ENCODE measurements at regions not wholly inside any gene's neighbourhood (a gene's known extent, or its start where the extent isn't known, plus 50 kb on each side); places are given as distances from the start of the nearest gene placed in this dataset.

DNA sequence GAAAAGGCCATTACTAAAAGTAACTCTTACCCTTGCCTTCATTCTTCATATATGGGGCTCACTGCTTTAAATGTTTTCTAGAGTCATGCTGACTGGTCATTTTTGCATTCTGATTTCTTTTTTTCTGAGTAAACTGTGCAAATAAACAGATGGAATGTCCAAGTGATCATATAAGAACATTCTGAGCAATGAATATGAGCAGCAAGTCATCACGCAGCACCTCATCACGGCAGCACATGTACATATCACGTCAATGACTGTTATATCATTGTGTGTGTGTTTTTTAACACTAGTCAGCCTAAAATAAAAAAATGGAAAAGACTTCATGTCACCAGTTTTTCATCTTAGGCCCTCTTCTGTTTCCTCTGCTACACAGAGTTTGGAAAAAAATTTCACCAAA lies 490.0 kb upstream of the ZFHX3 start:
- H3K4me1 ChIP-seq (ENCODE audit: control insufficient read depth in 1 of 2, insufficient read depth in 1 of 2, low read depth in 1 of 2, low read length in 1 of 2) = no peaks in the 10 kb centered on the region
- H3K4me3 ChIP-seq (ENCODE audit: low read depth in 1 of 2, low read length in 1 of 2) = no peak overlapping the region
- H3K27ac ChIP-seq = no peak overlapping the region
- no peaks in the 10 kb centered on the region for H3K36me3 ChIP-seq
- H3K9me3 ChIP-seq = no peaks in the 10 kb centered on the region
- TF ChIP-seq, protein P1, sequence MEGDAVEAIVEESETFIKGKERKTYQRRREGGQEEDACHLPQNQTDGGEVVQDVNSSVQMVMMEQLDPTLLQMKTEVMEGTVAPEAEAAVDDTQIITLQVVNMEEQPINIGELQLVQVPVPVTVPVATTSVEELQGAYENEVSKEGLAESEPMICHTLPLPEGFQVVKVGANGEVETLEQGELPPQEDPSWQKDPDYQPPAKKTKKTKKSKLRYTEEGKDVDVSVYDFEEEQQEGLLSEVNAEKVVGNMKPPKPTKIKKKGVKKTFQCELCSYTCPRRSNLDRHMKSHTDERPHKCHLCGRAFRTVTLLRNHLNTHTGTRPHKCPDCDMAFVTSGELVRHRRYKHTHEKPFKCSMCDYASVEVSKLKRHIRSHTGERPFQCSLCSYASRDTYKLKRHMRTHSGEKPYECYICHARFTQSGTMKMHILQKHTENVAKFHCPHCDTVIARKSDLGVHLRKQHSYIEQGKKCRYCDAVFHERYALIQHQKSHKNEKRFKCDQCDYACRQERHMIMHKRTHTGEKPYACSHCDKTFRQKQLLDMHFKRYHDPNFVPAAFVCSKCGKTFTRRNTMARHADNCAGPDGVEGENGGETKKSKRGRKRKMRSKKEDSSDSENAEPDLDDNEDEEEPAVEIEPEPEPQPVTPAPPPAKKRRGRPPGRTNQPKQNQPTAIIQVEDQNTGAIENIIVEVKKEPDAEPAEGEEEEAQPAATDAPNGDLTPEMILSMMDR (IDR thresholded peaks at IDR 0.05) = no peak
- peaks cover 10% of the 10 kb centered on the region for H3K27me3 ChIP-seq

DNA sequence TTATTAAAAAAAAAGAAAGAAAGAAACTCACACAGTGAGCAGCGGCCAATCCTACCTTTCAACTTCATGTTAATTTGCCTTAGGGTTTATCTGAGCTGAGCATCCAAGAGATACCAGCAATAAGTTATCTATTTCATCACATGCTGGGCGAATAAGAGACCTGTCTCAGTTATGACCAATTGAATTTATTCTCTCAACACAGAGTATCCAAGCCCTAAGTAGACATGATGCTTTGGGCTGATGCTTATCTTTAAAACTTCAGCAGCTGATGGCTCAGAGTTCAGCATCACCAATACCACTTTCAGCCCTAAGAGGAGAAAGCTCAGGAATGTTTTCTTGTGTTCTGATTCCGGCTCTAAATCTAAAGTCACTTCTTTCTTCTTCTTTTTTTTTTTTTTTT lies 489.0 kb upstream of the ZFHX3 start:
- H3K9me3 ChIP-seq = no peaks in the 10 kb centered on the region
- H3K4me3 ChIP-seq (ENCODE audit: low read depth in 1 of 2, low read length in 1 of 2) = no peak overlapping the region
- TF ChIP-seq, protein P1 (IDR thresholded peaks at IDR 0.05) = no peak
- no peaks in the 10 kb centered on the region for H3K36me3 ChIP-seq
- no peak overlapping the region for H3K27ac ChIP-seq
- no peaks in the 10 kb centered on the region for H3K4me1 ChIP-seq (ENCODE audit: control insufficient read depth in 1 of 2, insufficient read depth in 1 of 2, low read depth in 1 of 2, low read length in 1 of 2)
- no peaks in the 10 kb centered on the region for H3K27me3 ChIP-seq

DNA sequence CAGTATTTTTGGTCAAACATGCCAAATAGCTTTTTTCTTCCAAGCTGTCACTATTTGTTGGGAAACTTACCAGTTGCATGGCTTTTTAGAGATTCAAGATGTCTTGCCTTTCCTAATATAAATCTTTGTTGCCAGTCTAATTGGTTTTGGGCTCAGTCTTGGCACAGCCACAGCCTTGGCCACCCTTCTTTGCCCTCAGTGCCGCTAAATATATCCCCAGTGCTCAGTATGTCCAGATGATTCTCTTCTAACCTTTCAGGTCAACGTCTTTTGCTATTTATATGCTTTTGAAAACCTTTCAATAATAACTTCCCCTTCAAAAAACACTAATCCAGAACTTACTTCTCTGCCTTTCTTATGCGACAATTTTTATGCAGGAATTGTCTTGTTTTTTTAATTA lies 483.1 kb upstream of the ZFHX3 start:
- H3K27ac ChIP-seq = no peak overlapping the region
- no peak overlapping the region for H3K4me3 ChIP-seq (ENCODE audit: low read depth in 1 of 2, low read length in 1 of 2)
- no peaks in the 10 kb centered on the region for H3K9me3 ChIP-seq
- no peaks in the 10 kb centered on the region for H3K36me3 ChIP-seq
- H3K27me3 ChIP-seq = no peaks in the 10 kb centered on the region
- no peaks in the 10 kb centered on the region for H3K4me1 ChIP-seq (ENCODE audit: control insufficient read depth in 1 of 2, insufficient read depth in 1 of 2, low read depth in 1 of 2, low read length in 1 of 2)
- TF ChIP-seq, protein P1 (IDR thresholded peaks at IDR 0.05) = no peak

DNA sequence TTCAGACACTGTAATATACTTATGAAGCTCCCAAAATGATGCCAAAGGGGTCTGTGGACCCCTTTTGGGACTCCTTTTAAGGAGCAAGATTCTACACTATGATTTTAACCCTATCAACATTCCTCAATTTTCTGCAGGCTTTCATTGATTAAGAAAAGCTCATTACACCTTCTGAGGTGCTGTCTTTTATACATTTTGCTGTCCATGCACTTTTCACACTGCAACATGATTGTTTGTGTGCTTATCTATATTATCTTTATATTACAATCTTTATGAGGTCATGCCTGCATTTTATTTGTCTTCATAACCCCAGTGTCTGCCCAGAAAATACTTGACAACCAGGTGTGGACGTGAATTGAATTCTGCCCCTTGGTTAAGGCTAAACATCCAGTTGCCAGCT lies 482.6 kb upstream of the ZFHX3 start:
- no peaks in the 10 kb centered on the region for H3K27me3 ChIP-seq
- H3K9me3 ChIP-seq = no peaks in the 10 kb centered on the region
- TF ChIP-seq, protein P1 (IDR thresholded peaks at IDR 0.05) = no peak
- H3K36me3 ChIP-seq = no peaks in the 10 kb centered on the region
- no peak overlapping the region for H3K27ac ChIP-seq
- no peak overlapping the region for H3K4me3 ChIP-seq (ENCODE audit: low read depth in 1 of 2, low read length in 1 of 2)
- no peaks in the 10 kb centered on the region for H3K4me1 ChIP-seq (ENCODE audit: control insufficient read depth in 1 of 2, insufficient read depth in 1 of 2, low read depth in 1 of 2, low read length in 1 of 2)

DNA sequence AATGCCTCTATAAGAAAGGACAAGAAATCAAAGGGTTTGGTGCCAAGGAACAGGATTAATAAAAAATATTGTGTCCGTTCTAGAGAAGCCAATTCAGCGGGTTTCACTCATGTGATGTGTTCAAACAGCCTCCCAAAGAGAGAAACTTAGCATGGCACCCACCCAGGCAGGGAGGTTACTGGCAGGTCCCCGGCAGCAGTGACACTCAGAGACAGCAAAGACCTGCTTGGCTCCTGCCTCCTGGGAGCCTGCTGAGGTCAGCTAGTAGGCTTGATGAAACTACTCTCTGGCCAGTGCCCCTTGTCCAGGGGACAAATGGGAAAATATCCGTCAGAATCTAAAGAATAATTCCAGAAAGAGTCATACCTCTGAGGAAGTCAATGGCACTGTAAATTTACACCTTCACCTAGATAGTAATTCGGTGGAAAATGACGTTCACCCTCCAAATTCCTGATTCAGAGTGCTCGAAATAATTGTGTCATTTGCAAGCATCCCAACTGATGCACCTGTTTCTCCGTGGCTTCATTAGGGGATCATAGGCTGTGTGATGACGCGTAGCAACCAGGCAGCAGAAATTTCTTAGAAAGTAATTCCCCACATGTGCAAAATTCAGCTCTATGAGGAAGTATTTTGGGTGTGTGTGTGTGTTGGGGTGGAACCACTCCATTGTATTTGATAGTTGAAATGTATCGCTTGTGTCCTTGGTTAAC lies 481.5 kb upstream of the ZFHX3 start:
- H3K36me3 ChIP-seq = no peaks in the 10 kb centered on the region
- no peaks in the 10 kb centered on the region for H3K9me3 ChIP-seq
- TF ChIP-seq, protein P1 (IDR thresholded peaks at IDR 0.05) = no peak
- no peak overlapping the region for H3K4me3 ChIP-seq (ENCODE audit: low read depth in 1 of 2, low read length in 1 of 2)
- no peak overlapping the region for H3K27ac ChIP-seq
- H3K27me3 ChIP-seq = no peaks in the 10 kb centered on the region
- no peaks in the 10 kb centered on the region for H3K4me1 ChIP-seq (ENCODE audit: control insufficient read depth in 1 of 2, insufficient read depth in 1 of 2, low read depth in 1 of 2, low read length in 1 of 2)

Data from neutrophil (primary cell).